Subcutaneous abdominal adipose tissue (tissue), 5 donors: ENCODE measurements at regions not wholly inside any gene's neighbourhood (a gene's known extent, or its start where the extent isn't known, plus 50 kb on each side); places are given as distances from the start of the nearest gene placed in this dataset.

ENCODE experiments used
- H3K27ac ChIP-seq: one replicate; pipeline ENCODE4 v1.7.0; 2013; ENCODE audit warnings: low read depth, mild to moderate bottlenecking, inconsistent platforms, low read length, moderate library complexity
- H3K27me3 ChIP-seq, 5 donors: one replicate each; pipeline ENCODE4 v1.7.0; 2013; ENCODE audit warnings: low read length in 5 of 5, inconsistent platforms in 1 of 5; ENCODE audit not compliant: control insufficient read depth in 5 of 5, insufficient read depth in 4 of 5
- H3K36me3 ChIP-seq, 5 donors: one replicate each; pipeline ENCODE4 v1.7.0; 2013; ENCODE audit warnings: low read length in 5 of 5; ENCODE audit not compliant: control insufficient read depth in 5 of 5, insufficient read depth in 5 of 5
- H3K4me1 ChIP-seq, 5 donors: one replicate each; pipeline ENCODE4 v1.7.0; 2013; ENCODE audit warnings: low read length in 5 of 5, mild to moderate bottlenecking in 3 of 5, moderate library complexity in 1 of 5; ENCODE audit not compliant: control insufficient read depth in 5 of 5, insufficient read depth in 5 of 5
- H3K4me3 ChIP-seq, 5 donors: one replicate each; pipeline ENCODE4 v1.7.0; 2013; ENCODE audit warnings: low read length in 5 of 5, low read depth in 1 of 5
- H3K9ac ChIP-seq, 5 donors: one replicate each; pipeline ENCODE4 v1.7.0; 2013; ENCODE audit warnings: low read length in 5 of 5, mild to moderate bottlenecking in 4 of 5, moderate library complexity in 3 of 5
- H3K9me3 ChIP-seq, 5 donors: one replicate each; pipeline ENCODE4 v1.7.0; 2013; ENCODE audit warnings: low read length in 5 of 5; ENCODE audit not compliant: control insufficient read depth in 5 of 5
- donor health status: healthy.
- donor health status: healthy.
- donor health status: healthy.
- donor health status: healthy.
- donor health status: healthy.

DNA sequence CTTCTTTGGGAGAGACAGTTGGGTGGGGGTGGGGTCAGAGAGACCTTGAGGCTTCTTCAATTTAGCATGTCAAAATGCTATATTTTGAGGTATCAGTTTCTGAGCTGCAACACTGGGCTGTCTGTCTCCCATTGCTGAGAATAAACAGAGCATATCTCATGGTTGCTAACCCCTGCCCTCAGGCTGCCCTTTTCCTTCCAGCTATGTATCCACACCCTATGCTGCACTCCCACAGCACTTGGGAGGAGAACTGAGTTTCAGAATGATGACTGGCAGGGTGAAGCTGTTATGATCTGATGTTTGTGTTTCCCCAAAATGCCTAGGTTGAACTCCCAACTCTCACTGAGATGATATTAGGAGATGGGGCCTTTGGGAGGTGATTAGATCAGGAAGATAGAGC is 794.0 kb downstream of the RNF144A start:
- Histone ChIP-seq H3K4me1 (no peaks in the 10 kb centered on the region), H3K9ac (no peak overlapping the region), H3K36me3 (no peaks in the 10 kb centered on the region)

GRCh38 chr2:7719876-7720275 is 802.7 kb downstream of the RNF144A start:
- Histone ChIP-seq H3K4me3 (no peak overlapping the region), H3K36me3 (no peaks in the 10 kb centered on the region), H3K9me3 (no peaks in the 10 kb centered on the region), H3K4me1 (no peaks in the 10 kb centered on the region), H3K27ac (no peak overlapping the region), H3K9ac (no peak overlapping the region), H3K27me3 (no peaks in the 10 kb centered on the region)

More for the DNA sequence above, 794.0 kb downstream of the RNF144A start:
- Histone ChIP-seq H3K9me3 (no peaks in the 10 kb centered on the region), H3K4me3 (no peak overlapping the region), H3K27ac (no peak overlapping the region), H3K27me3 (no peaks in the 10 kb centered on the region)

GRCh38 chr2:7721413-7721995 is 804.3 kb downstream of the RNF144A start:
- H3K4me1 ChIP-seq, result peaks cover 0 to 4% (median 0%) of the 10 kb centered on the region in 5 donors
- no peak overlapping the region for H3K4me3 ChIP-seq
- H3K9ac ChIP-seq, result no peak overlapping the region
- no peaks in the 10 kb centered on the region for H3K9me3 ChIP-seq
- H3K27me3 ChIP-seq, result no peaks in the 10 kb centered on the region
- H3K36me3 ChIP-seq, result no peaks in the 10 kb centered on the region
- H3K27ac ChIP-seq, result no peak overlapping the region

DNA sequence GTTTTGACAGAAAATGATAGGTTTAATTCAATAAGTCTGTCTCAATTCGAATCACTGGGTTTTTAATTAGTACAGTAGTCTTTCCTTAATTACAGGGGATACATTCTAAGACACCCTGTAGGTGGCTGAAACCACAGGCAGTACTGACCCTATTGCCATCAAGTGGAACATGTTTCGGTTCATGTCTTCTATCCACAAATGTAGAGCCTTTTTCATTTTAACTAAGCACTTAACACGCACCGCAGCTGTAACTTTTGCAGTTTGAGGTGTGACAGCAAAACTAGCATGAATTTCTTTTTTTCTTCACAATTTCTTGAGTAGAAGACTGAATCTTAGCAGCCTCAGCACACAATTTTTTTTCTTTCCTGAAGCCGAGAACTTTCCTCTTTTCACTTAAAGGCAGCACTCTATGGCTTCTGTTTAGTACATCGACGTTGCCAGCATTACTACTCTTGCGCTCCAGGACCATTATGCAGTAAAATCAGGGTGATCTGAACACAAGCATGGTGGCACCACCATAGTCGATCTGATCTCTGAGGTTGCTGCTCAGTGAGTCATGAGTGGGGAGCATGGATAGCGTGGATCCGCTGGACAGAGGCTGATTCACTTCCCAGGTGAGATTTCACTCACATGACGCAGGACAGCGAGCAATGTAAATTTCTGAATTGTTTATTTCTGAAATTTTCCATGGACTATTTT is 805.1 kb downstream of the RNF144A start:
- Histone ChIP-seq H3K4me1 (peaks cover 0 to 4% (median 0%) of the 10 kb centered on the region in 5 donors), H3K9me3 (no peaks in the 10 kb centered on the region), H3K27me3 (no peaks in the 10 kb centered on the region), H3K9ac (no peak overlapping the region), H3K4me3 (no peak overlapping the region), H3K36me3 (no peaks in the 10 kb centered on the region), H3K27ac (no peak overlapping the region)

DNA sequence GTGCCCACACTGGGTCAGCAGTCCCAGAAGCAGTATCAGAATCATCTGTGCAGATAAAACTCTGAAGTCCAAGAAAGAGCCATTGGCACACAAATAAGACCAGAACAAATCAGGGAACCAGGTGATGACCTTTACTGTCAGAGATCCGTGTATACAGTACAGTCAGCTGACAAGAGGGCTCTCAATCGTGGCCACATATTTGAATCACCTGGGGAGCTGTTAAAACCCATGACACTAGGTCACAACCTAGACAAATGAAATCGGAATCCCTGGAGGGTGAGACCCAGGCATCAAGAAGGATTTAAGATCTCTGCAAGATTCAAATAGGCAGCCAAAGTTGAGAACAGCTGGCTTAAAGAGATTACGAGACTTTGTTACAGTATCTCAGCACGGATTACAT is 807.1 kb downstream of the RNF144A start:
- Histone ChIP-seq H3K27ac (no peak overlapping the region), H3K4me1 (peaks cover 0 to 4% (median 0%) of the 10 kb centered on the region in 5 donors), H3K4me3 (no peak overlapping the region), H3K9me3 (no peaks in the 10 kb centered on the region), H3K27me3 (no peaks in the 10 kb centered on the region), H3K36me3 (no peaks in the 10 kb centered on the region), H3K9ac (no peak overlapping the region)

- Histone ChIP-seq H3K36me3 (no peaks in the 10 kb centered on the region), H3K4me1 (peaks cover 0 to 4% (median 0%) of the 10 kb centered on the region in 5 donors), H3K9me3 (no peaks in the 10 kb centered on the region), H3K27me3 (no peaks in the 10 kb centered on the region), H3K4me3 (no peak overlapping the region), H3K27ac (no peak overlapping the region), H3K9ac (no peak overlapping the region)
Measured at GRCh38 chr2:7725171-7725849, 808.1 kb downstream of the RNF144A start.

DNA sequence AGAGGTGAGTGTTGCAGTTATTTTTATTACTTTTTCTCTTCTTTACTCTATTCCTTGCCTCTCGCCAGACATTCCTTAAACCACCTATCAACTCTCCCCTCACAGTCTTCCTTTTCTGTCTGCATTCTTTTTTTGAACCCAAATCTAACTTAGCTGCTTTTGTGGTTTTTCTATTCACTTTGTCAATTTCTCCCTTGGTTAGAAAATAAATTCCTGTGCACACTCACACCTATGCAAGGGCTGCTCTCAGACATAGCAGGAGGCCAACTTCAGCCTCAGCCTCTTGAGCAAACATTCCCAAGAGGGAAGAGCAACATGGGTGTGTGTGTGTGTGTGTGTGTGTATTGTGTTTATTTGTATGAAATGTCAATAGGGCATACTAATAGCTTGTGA is 808.6 kb downstream of the RNF144A start:
- H3K27ac ChIP-seq, result no peak overlapping the region

GRCh38 chr2:7726989-7727388 is 809.8 kb downstream of the RNF144A start:
- Histone ChIP-seq H3K4me1 (peaks cover 0 to 4% (median 0%) of the 10 kb centered on the region in 5 donors), H3K9me3 (no peaks in the 10 kb centered on the region), H3K27me3 (no peaks in the 10 kb centered on the region), H3K4me3 (no peak overlapping the region), H3K36me3 (no peaks in the 10 kb centered on the region), H3K27ac (no peak overlapping the region), H3K9ac (no peak overlapping the region)

More for the DNA sequence above, 808.6 kb downstream of the RNF144A start:
- Histone ChIP-seq H3K4me1 (peaks cover 0 to 4% (median 0%) of the 10 kb centered on the region in 5 donors), H3K9me3 (no peaks in the 10 kb centered on the region), H3K27me3 (no peaks in the 10 kb centered on the region), H3K9ac (no peak overlapping the region), H3K36me3 (no peaks in the 10 kb centered on the region), H3K4me3 (no peak overlapping the region)

DNA sequence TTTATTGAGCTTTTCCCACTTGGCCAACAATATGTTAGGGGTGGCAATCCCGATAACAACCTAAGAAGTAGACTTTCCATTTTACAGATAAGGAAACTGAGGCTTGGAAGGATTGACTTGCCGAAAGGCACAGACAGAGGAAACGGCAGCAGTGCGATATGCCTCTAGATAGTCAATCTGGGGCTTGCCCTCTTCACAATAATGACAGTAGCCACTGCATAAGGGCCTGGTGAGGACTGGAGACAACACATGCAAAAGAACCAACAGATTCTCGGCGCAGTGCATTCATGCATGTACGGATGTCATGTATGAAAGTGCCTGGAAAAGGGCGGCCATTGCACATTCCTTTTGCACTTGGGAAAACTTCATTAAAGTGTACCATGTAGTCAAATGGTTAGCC is 811.2 kb downstream of the RNF144A start:
- no peaks in the 10 kb centered on the region for H3K27me3 ChIP-seq
- no peaks in the 10 kb centered on the region for H3K36me3 ChIP-seq
- no peak overlapping the region for H3K9ac ChIP-seq
- no peaks in the 10 kb centered on the region for H3K9me3 ChIP-seq
- H3K4me1 ChIP-seq, result peaks cover 0 to 4% (median 0%) of the 10 kb centered on the region in 5 donors
- H3K27ac ChIP-seq, result no peak overlapping the region
- H3K4me3 ChIP-seq, result no peak overlapping the region

DNA sequence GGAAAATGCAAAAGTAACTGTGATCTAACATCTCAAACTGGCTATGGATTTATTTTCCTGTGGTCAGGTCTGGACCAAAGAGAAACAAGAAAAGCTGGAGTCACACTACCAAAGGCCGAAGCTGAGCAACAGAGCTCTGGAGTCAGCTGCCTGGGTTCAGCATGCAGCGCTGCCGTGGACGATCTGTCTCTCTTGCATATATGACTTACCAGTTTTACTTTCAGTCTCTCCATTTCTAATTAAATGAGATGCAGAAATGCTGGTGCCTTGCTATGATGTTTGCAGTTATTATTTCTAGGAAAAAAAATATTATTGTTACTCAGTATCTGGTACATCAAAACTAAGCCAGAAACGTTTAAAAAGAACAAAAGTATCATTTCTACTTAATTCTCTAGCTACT is 813.2 kb downstream of the RNF144A start:
- Histone ChIP-seq H3K4me3 (no peak overlapping the region), H3K4me1 (peaks cover 0 to 1% (median 0%) of the 10 kb centered on the region in 5 donors), H3K27me3 (no peaks in the 10 kb centered on the region), H3K27ac (no peak overlapping the region), H3K9ac (no peak overlapping the region), H3K36me3 (no peaks in the 10 kb centered on the region), H3K9me3 (no peaks in the 10 kb centered on the region)
